Astrocyte (in vitro differentiated cells and primary cell): ENCODE measurements at regions not wholly inside any gene's neighbourhood (a gene's known extent, or its start where the extent isn't known, plus 50 kb on each side); places are given as distances from the start of the nearest gene placed in this dataset.

Source experiments
- DNase-seq: peaks from one replicate; pipeline ENCODE4 v3.0.0-alpha.2; 2010; ENCODE audit warnings: low read depth
- FAIRE-seq: peaks from 2 replicates; lab custom pipeline; 2011; peaks lifted over from hg19 to GRCh38; lab: Jason Lieb, UNC
- H2AFZ ChIP-seq: 2 replicates; pipeline ENCODE4 v1.6.0; 2012; ENCODE audit warnings: low read depth, low read length, inconsistent platforms
- H3K27ac ChIP-seq: 2 replicates; pipeline ENCODE4 v1.5.1; 2011; ENCODE audit warnings: low read depth, low read length, inconsistent platforms
- H3K27me3 ChIP-seq: 2 replicates; pipeline ENCODE4 v1.6.0; 2011; ENCODE audit warnings: low read length, inconsistent platforms; ENCODE audit not compliant: insufficient read depth
- H3K36me3 ChIP-seq: 2 replicates; pipeline ENCODE4 v1.5.1; 2011; ENCODE audit warnings: low read length, inconsistent platforms; ENCODE audit not compliant: insufficient read depth
- H3K4me1 ChIP-seq: 2 replicates; pipeline ENCODE4 v1.5.1; 2011; ENCODE audit warnings: low read length, inconsistent platforms; ENCODE audit not compliant: insufficient read depth
- H3K4me2 ChIP-seq: 2 replicates; pipeline ENCODE4 v1.6.0; 2012; ENCODE audit warnings: low read length, inconsistent platforms
- H3K4me3 ChIP-seq: 2 replicates; pipeline ENCODE4 v1.5.1; 2011; ENCODE audit warnings: low read depth, mild to moderate bottlenecking, low read length, inconsistent platforms; ENCODE audit not compliant: insufficient read depth
- H3K79me2 ChIP-seq: 2 replicates; pipeline ENCODE4 v1.6.0; 2012; ENCODE audit warnings: mild to moderate bottlenecking, low read length, inconsistent platforms; ENCODE audit not compliant: insufficient read depth
- H3K9ac ChIP-seq: 2 replicates; pipeline ENCODE4 v1.6.0; 2012; ENCODE audit warnings: mild to moderate bottlenecking, low read length, inconsistent platforms
- H3K9me3 ChIP-seq: 2 replicates; pipeline ENCODE4 v1.5.1; 2012; ENCODE audit warnings: low read depth, mild to moderate bottlenecking, low read length, inconsistent platforms; ENCODE audit not compliant: insufficient read depth
- H4K20me1 ChIP-seq: 2 replicates; pipeline ENCODE4 v1.6.0; 2012; ENCODE audit warnings: low read length, inconsistent platforms; ENCODE audit not compliant: insufficient read depth
- H3K27ac Mint-ChIP-seq: one replicate; pipeline ENCODE4 v1.8.0; 2021; ENCODE audit warnings: mild to moderate bottlenecking, mixed read lengths; ENCODE audit not compliant: unreplicated experiment
- H3K27me3 Mint-ChIP-seq: one replicate; pipeline ENCODE4 v1.8.0; 2021; ENCODE audit warnings: low read depth, mixed read lengths; ENCODE audit not compliant: unreplicated experiment
- H3K36me3 Mint-ChIP-seq: one replicate; pipeline ENCODE4 v1.8.0; 2021; ENCODE audit warnings: low read depth, mixed read lengths; ENCODE audit not compliant: unreplicated experiment
- H3K4me1 Mint-ChIP-seq: one replicate; pipeline ENCODE4 v1.8.0; 2021; ENCODE audit warnings: low read depth, mixed read lengths; ENCODE audit not compliant: unreplicated experiment
- H3K4me3 Mint-ChIP-seq: one replicate; pipeline ENCODE4 v1.8.0; 2021; ENCODE audit warnings: mild to moderate bottlenecking, moderate library complexity, mixed read lengths; ENCODE audit not compliant: unreplicated experiment
- H3K9me3 Mint-ChIP-seq: one replicate; pipeline ENCODE4 v1.8.0; 2021; ENCODE audit warnings: mild to moderate bottlenecking, mixed read lengths; ENCODE audit not compliant: unreplicated experiment
- EZH2 ChIP-seq: IDR thresholded peaks from 2 replicates; pipeline ENCODE4 v1.6.1; 2012; ENCODE audit warnings: mild to moderate bottlenecking, low read length, inconsistent platforms; ENCODE audit not compliant: insufficient read depth
- TF ChIP-seq, protein P1 (sequence below): IDR thresholded peaks from 2 replicates; pipeline ENCODE4 v1.5.1; 2011; ENCODE audit warnings: low read depth, mild to moderate bottlenecking, inconsistent platforms, low read length, moderate library complexity; ENCODE audit not compliant: insufficient read depth

DNA sequence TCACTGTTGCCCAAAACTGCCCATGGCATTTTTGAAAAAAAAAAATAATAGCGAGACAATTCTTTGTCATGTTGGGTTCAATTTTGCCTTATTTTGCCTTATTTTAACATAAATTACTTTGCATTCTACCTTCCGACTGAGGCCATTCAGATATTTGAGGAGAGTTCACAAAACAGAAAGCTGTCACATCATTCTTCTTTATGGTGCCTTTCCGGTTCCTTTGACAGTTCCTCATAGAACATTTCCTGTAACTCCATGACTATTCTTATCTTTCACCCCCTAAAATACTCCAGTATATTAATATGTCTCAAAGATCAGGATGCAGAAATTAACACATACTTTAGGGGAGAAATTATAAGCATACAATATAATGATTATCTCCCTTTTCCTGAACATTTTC lies 476.7 kb downstream of the NOVA1 start:
- TF ChIP-seq, protein P1, sequence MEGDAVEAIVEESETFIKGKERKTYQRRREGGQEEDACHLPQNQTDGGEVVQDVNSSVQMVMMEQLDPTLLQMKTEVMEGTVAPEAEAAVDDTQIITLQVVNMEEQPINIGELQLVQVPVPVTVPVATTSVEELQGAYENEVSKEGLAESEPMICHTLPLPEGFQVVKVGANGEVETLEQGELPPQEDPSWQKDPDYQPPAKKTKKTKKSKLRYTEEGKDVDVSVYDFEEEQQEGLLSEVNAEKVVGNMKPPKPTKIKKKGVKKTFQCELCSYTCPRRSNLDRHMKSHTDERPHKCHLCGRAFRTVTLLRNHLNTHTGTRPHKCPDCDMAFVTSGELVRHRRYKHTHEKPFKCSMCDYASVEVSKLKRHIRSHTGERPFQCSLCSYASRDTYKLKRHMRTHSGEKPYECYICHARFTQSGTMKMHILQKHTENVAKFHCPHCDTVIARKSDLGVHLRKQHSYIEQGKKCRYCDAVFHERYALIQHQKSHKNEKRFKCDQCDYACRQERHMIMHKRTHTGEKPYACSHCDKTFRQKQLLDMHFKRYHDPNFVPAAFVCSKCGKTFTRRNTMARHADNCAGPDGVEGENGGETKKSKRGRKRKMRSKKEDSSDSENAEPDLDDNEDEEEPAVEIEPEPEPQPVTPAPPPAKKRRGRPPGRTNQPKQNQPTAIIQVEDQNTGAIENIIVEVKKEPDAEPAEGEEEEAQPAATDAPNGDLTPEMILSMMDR, result no peak
- no peak for TF ChIP-seq EZH2
- Histone ChIP-seq H3K79me2 (no peaks in the 10 kb centered on the region), H3K4me3 (no peak overlapping the region), H3K27ac (no peak overlapping the region), H3K27me3 (no peaks in the 10 kb centered on the region), H3K36me3 (no peaks in the 10 kb centered on the region), H3K9ac (no peak overlapping the region), H3K4me2 (no peak overlapping the region), H3K9me3 (no peaks in the 10 kb centered on the region), H4K20me1 (no peaks in the 10 kb centered on the region), H3K4me1 (no peaks in the 10 kb centered on the region), H2AFZ (no peak overlapping the region)
- Mint-ChIP-seq H3K4me3 (no peak overlapping the region), H3K36me3 (no peaks in the 10 kb centered on the region), H3K4me1 (no peaks in the 10 kb centered on the region), H3K9me3 (no peaks in the 10 kb centered on the region), H3K27ac (no peak overlapping the region), H3K27me3 (no peaks in the 10 kb centered on the region)
- no peak for FAIRE-seq
- DNase-seq, result no peak

DNA sequence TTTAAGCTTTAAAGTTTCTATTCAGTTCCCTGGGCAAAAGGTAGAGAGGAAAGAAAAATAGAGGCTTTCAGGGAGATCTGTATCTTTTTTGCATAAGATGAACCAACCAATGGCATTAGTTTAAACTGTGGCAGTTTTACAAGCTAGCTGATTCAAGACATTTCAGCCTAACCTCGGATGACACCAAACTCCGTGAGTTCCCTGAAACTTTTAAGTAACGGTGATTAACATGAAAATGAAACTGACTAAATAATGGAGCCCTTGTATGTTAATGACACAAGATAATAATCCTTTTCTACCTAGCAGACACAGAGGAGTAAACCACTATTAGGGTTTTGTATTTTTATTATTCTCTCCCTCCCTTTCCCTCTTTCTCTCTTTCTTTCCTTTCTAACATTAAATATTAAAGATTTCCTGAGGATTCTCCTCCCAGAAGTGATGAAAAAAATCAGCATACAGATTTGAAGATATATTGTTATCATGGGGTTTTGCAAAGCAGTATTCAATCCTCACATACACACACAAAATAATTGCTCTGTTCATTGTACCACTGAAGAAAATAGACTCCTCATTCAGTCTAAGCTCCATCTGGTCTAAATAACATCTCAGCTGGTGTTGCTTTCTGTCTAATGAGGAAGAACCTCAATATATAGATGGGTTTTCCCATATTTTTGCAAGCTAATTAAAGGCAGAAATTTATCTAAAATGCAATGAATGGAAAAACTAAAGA lies 483.8 kb downstream of the NOVA1 start:
- Mint-ChIP-seq H3K4me1 (no peaks in the 10 kb centered on the region), H3K4me3 (no peak overlapping the region), H3K36me3 (no peaks in the 10 kb centered on the region), H3K27ac (no peak overlapping the region), H3K27me3 (no peaks in the 10 kb centered on the region), H3K9me3 (no peaks in the 10 kb centered on the region)
- FAIRE-seq (no peak), DNase-seq (no peak)
- TF ChIP-seq, protein P1, result no peak
- TF ChIP-seq EZH2, result no peak
- H3K36me3 ChIP-seq, result no peaks in the 10 kb centered on the region
- no peaks in the 10 kb centered on the region for H3K27me3 ChIP-seq
- no peaks in the 10 kb centered on the region for H3K79me2 ChIP-seq
- H3K9ac ChIP-seq, result no peak overlapping the region
- no peaks in the 10 kb centered on the region for H4K20me1 ChIP-seq
- no peaks in the 10 kb centered on the region for H3K4me1 ChIP-seq
- no peaks in the 10 kb centered on the region for H3K9me3 ChIP-seq
- H3K4me3 ChIP-seq, result no peak overlapping the region
- no peak overlapping the region for H3K27ac ChIP-seq
- no peak overlapping the region for H2AFZ ChIP-seq
- H3K4me2 ChIP-seq, result no peak overlapping the region

DNA sequence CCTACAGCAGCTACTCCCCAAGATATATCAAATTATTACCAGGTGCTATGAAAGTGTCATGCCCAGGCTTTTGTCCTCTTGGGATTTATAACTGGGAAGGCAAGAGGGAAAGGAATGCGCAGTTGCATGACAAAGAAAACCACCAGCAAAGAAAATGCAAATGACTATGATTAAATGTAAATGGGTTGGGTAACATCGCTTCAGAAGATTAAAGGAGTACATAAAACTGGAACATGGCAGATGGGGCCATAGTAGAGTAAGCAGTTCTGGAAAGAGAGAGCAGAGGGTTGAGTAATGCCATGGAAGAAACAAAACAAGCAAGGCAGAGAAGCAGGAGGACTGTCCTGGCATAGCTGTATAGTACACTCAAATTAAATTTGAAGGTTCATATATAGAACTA lies 493.1 kb downstream of the NOVA1 start:
- Histone ChIP-seq H3K27ac (no peak overlapping the region), H3K36me3 (no peaks in the 10 kb centered on the region), H3K4me3 (no peak overlapping the region), H3K4me2 (no peak overlapping the region), H3K4me1 (no peaks in the 10 kb centered on the region), H4K20me1 (no peaks in the 10 kb centered on the region), H3K27me3 (no peaks in the 10 kb centered on the region), H2AFZ (no peak overlapping the region), H3K9me3 (no peaks in the 10 kb centered on the region), H3K9ac (no peak overlapping the region), H3K79me2 (no peaks in the 10 kb centered on the region)
- H3K27ac Mint-ChIP-seq, result no peak overlapping the region
- H3K9me3 Mint-ChIP-seq, result peaks cover 2% of the 10 kb centered on the region
- TF ChIP-seq EZH2, result no peak
- TF ChIP-seq, protein P1, result no peak
- DNase-seq (no peak), FAIRE-seq (no peak)
- H3K4me1 Mint-ChIP-seq, result no peaks in the 10 kb centered on the region
- no peak overlapping the region for H3K4me3 Mint-ChIP-seq
- H3K27me3 Mint-ChIP-seq, result no peaks in the 10 kb centered on the region
- peaks cover 1% of the 10 kb centered on the region for H3K36me3 Mint-ChIP-seq
